ENCODE measurements at regions not wholly inside any gene's neighbourhood (a gene's known extent, or its start where the extent isn't known, plus 50 kb on each side); places are given as distances from the start of the nearest gene placed in this dataset.

- no peak overlapping the region for H3K4me3 ChIP-seq (IDR thresholded peaks at IDR 0.05; ENCODE audit: insufficient read depth, low read depth, low read length)
- TF ChIP-seq CTCF (conservative IDR thresholded peaks at IDR 0.05; ENCODE audit: low read depth, low read length): no peak
- H3K4me1 ChIP-seq (ENCODE audit: low read depth, poor library complexity, severe bottlenecking): no peaks in the 10 kb centered on the region
These were observed 615.5 kb downstream of the C6orf118 start for GRCh38 chr6:164693944-164694343.

GRCh38 chr6:164692772-164693510 is 616.5 kb downstream of the C6orf118 start:
- no peak overlapping the region for H3K9ac ChIP-seq
- no peak overlapping the region for H3K27ac ChIP-seq
- no peaks in the 10 kb centered on the region for H3K79me2 ChIP-seq (ENCODE audit: insufficient read depth, low read depth)
- no peak overlapping the region for H3K4me2 ChIP-seq
- H2AFZ ChIP-seq (ENCODE audit: low read depth): no peak overlapping the region
- H3K4me1 ChIP-seq (ENCODE audit: low read depth, poor library complexity, severe bottlenecking): no peaks in the 10 kb centered on the region
- TF ChIP-seq CTCF (conservative IDR thresholded peaks at IDR 0.05; ENCODE audit: low read depth, low read length): no peak
- no peaks in the 10 kb centered on the region for H4K20me1 ChIP-seq (ENCODE audit: insufficient read depth)
- no peak overlapping the region for H3K4me3 ChIP-seq (IDR thresholded peaks at IDR 0.05; ENCODE audit: insufficient read depth, low read depth, low read length)
- H3K36me3 ChIP-seq (ENCODE audit: insufficient read depth): no peaks in the 10 kb centered on the region
- H3K27me3 ChIP-seq (ENCODE audit: insufficient read depth, low read depth): no peaks in the 10 kb centered on the region

More at GRCh38 chr6:164693944-164694343, 615.5 kb downstream of the C6orf118 start:
- H3K4me2 ChIP-seq: no peak overlapping the region
- H3K27ac ChIP-seq: no peak overlapping the region
- no peaks in the 10 kb centered on the region for H3K36me3 ChIP-seq (ENCODE audit: insufficient read depth)
- H4K20me1 ChIP-seq (ENCODE audit: insufficient read depth): no peaks in the 10 kb centered on the region
- H3K79me2 ChIP-seq (ENCODE audit: insufficient read depth, low read depth): no peaks in the 10 kb centered on the region
- H3K9ac ChIP-seq: no peak overlapping the region
- no peaks in the 10 kb centered on the region for H3K27me3 ChIP-seq (ENCODE audit: insufficient read depth, low read depth)
- H2AFZ ChIP-seq (ENCODE audit: low read depth): no peak overlapping the region

GRCh38 chr6:164690702-164691500 is 618.5 kb downstream of the C6orf118 start:
- H3K79me2 ChIP-seq (ENCODE audit: insufficient read depth, low read depth): no peaks in the 10 kb centered on the region
- no peak overlapping the region for H3K27ac ChIP-seq
- H3K27me3 ChIP-seq (ENCODE audit: insufficient read depth, low read depth): no peaks in the 10 kb centered on the region
- no peak overlapping the region for H3K4me3 ChIP-seq (IDR thresholded peaks at IDR 0.05; ENCODE audit: insufficient read depth, low read depth, low read length)
- no peak for TF ChIP-seq CTCF (conservative IDR thresholded peaks at IDR 0.05; ENCODE audit: low read depth, low read length)
- no peaks in the 10 kb centered on the region for H4K20me1 ChIP-seq (ENCODE audit: insufficient read depth)
- no peaks in the 10 kb centered on the region for H3K36me3 ChIP-seq (ENCODE audit: insufficient read depth)
- no peak overlapping the region for H2AFZ ChIP-seq (ENCODE audit: low read depth)
- no peak overlapping the region for H3K9ac ChIP-seq
- no peaks in the 10 kb centered on the region for H3K4me1 ChIP-seq (ENCODE audit: low read depth, poor library complexity, severe bottlenecking)
- H3K4me2 ChIP-seq: no peak overlapping the region

GRCh38 chr6:164690241-164690640 is 619.2 kb downstream of the C6orf118 start:
- Histone ChIP-seq H2AFZ (ENCODE audit: low read depth) (no peak overlapping the region), H3K9ac (no peak overlapping the region), H3K4me1 (ENCODE audit: low read depth, poor library complexity, severe bottlenecking) (no peaks in the 10 kb centered on the region), H3K79me2 (ENCODE audit: insufficient read depth, low read depth) (no peaks in the 10 kb centered on the region), H3K4me2 (no peak overlapping the region), H3K4me3 (IDR thresholded peaks at IDR 0.05; ENCODE audit: insufficient read depth, low read depth, low read length) (no peak overlapping the region), H3K36me3 (ENCODE audit: insufficient read depth) (no peaks in the 10 kb centered on the region), H3K27ac (no peak overlapping the region), H4K20me1 (ENCODE audit: insufficient read depth) (no peaks in the 10 kb centered on the region), H3K27me3 (ENCODE audit: insufficient read depth, low read depth) (no peaks in the 10 kb centered on the region)
- no peak for TF ChIP-seq CTCF (conservative IDR thresholded peaks at IDR 0.05; ENCODE audit: low read depth, low read length)
